Left ventricle myocardium inferior (tissue), 1 donor: ENCODE measurements at regions not wholly inside any gene's neighbourhood (a gene's known extent, or its start where the extent isn't known, plus 50 kb on each side); places are given as distances from the start of the nearest gene placed in this dataset.
"Not testable (repeated sequence)": the region's sequence is repeated elsewhere in the genome, so short reads cannot be mapped to it uniquely, and the experiment has no call there.

Source experiments
- DNase-seq: peaks from one replicate; pipeline ENCODE4 v3.0.0-alpha.2; 2020
- H3K27ac ChIP-seq: fragments of 200-600 bp; replicated peaks from 2 replicates; pipeline ENCODE4 v1.8.0; 2021
- H3K27me3 ChIP-seq: fragments of 200-600 bp; 2 replicates; pipeline ENCODE4 v1.8.0; 2021; ENCODE audit warnings: low read depth
- H3K36me3 ChIP-seq: fragments of 200-600 bp; 2 replicates; pipeline ENCODE4 v1.8.0; 2021
- H3K4me1 ChIP-seq: fragments of 200-600 bp; 2 replicates; pipeline ENCODE4 v1.8.0; 2021
- H3K4me3 ChIP-seq: fragments of 200-600 bp; 2 replicates; pipeline ENCODE4 v1.8.0; 2021; ENCODE audit warnings: mild to moderate bottlenecking, moderate library complexity
- H3K9me3 ChIP-seq: fragments of 200-600 bp; replicated peaks from 2 replicates; pipeline ENCODE4 v1.8.0; 2021
- intact Hi-C: fragments of 100-400 bp; cut with micrococcal nuclease; formaldehyde crosslinking; loops from one replicate; pipeline ENCODE4 v1.11.0; 2022
- TF ChIP-seq, protein P1 (sequence below): fragments of 200-600 bp; IDR thresholded peaks from 2 replicates; pipeline ENCODE4 v1.8.0; 2021; ENCODE audit warnings: antibody characterized with exemption, mild to moderate bottlenecking, borderline replicate concordance
- donor health status: DM: no; HTN: yes; CAD: no; lungs with severe emphysema.

DNA sequence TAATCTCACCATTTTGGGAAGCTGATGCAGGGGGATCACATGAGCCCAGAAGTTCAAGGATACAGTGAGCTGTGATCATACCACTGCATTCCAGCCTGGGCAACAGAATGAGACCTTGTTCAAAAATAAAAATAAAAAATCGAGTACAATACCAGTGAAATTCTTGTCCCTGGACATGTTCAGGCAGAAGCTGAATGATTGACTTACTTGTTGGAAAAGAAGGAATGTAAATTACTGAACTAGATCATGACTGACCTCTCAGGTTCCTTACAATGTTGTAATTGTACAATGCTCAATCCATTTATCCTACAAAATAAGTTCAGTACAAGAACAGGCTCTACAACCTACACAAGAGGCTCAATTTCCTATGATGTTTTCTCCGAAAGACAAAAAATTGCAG lies 1010.4 kb downstream of the TLE1 start:
- intact Hi-C loops: no loop called here
- Histone ChIP-seq H3K4me3 (no peak overlapping the region), H3K4me1 (no peaks in the 10 kb centered on the region), H3K36me3 (no peaks in the 10 kb centered on the region), H3K27me3 (no peaks in the 10 kb centered on the region), H3K9me3 (no peaks in the 10 kb centered on the region), H3K27ac (no peak overlapping the region)
- no peak for DNase-seq
- TF ChIP-seq, protein P1, sequence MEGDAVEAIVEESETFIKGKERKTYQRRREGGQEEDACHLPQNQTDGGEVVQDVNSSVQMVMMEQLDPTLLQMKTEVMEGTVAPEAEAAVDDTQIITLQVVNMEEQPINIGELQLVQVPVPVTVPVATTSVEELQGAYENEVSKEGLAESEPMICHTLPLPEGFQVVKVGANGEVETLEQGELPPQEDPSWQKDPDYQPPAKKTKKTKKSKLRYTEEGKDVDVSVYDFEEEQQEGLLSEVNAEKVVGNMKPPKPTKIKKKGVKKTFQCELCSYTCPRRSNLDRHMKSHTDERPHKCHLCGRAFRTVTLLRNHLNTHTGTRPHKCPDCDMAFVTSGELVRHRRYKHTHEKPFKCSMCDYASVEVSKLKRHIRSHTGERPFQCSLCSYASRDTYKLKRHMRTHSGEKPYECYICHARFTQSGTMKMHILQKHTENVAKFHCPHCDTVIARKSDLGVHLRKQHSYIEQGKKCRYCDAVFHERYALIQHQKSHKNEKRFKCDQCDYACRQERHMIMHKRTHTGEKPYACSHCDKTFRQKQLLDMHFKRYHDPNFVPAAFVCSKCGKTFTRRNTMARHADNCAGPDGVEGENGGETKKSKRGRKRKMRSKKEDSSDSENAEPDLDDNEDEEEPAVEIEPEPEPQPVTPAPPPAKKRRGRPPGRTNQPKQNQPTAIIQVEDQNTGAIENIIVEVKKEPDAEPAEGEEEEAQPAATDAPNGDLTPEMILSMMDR: no peak

DNA sequence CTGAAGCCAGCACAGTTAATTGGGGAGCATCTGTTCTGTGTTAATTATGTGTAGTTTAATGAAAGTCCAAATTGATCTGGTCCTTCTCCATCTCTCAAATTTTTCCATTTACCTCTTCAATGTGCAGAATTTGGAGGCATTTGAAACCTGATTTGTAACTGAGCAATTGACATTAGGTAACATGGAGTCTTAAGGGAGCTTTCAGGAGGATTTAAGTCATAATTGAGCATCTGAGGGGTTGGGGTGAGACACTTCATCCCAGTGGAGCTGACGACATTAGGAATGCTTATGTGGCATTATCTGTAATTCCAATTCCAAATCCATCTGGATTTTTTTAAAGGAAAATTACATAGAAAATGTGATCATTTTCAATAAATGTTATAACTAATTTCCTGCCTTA lies 1015.9 kb downstream of the TLE1 start:
- no peak overlapping the region for H3K4me3 ChIP-seq
- no peak overlapping the region for H3K27ac ChIP-seq
- H3K36me3 ChIP-seq: no peaks in the 10 kb centered on the region
- H3K4me1 ChIP-seq: no peaks in the 10 kb centered on the region
- no peak for DNase-seq
- intact Hi-C loops: no loop called here
- TF ChIP-seq, protein P1: no peak
- no peaks in the 10 kb centered on the region for H3K27me3 ChIP-seq
- peaks cover 24% of the 10 kb centered on the region for H3K9me3 ChIP-seq

DNA sequence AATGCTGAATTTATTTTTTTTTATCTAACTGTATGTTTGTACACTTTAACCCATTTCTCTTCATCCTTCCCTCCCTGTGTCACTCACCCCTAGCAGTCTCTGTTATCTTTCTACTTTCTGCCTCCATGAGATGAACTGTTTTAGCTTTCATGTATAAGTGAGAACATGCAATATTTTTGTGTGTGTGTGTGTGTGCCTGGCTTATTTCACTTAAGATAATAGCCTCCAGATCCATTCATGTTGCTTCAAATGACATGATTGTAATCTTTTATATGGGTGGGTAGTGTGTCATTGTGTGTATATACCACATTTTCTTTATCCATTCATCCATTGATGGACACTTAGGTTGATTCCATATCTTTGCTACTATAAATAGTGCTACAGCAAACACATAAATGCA lies 1023.9 kb downstream of the TLE1 start:
- no peaks in the 10 kb centered on the region for H3K4me1 ChIP-seq
- peaks cover 25% of the 10 kb centered on the region for H3K9me3 ChIP-seq
- no peak overlapping the region for H3K27ac ChIP-seq
- TF ChIP-seq, protein P1: no peak
- H3K27me3 ChIP-seq: no peaks in the 10 kb centered on the region
- intact Hi-C loops: no loop called here
- no peaks in the 10 kb centered on the region for H3K36me3 ChIP-seq
- no peak for DNase-seq
- no peak overlapping the region for H3K4me3 ChIP-seq

DNA sequence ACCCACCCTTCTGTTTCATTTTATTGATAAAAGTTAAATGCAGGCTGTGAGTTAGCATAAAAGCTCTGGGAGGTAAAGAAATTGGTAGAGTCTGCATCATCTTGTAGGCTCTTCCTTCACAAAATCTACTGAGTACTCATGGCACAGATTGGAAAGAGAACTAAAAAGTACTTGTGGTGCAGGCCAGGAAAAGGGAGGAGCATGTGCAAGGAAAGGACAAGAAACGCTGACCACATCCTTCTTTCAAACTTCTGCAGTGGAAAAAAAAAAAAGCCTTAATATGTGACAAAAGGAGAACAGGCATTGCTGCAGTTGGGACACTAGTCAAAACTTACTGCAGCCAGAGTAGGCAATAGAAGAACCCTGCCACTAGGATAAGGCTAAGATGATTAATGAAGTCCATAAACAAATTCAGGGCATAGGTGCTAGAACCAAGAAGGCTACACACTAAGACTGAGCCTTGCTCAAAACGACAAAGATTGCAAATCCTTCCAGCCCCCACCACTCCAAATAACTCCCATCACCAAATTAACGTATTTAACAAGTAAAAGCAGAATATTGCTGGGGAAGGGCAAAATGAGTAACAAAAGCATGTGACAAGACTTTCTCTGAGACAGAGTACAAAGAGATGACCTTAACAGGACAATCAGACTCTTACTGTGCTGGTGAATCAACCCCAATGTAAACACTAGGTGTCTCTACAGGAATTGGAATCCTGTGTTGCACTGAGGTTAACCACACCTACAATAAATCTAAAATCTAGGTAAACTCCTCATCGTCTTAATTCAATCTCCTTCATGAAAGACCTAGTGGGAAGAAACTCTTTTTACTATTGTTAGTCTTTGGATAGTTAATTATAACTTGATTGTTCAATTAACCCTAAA lies 1024.8 kb downstream of the TLE1 start:
- Histone ChIP-seq H3K4me1 (no peaks in the 10 kb centered on the region), H3K4me3 (no peak overlapping the region), H3K27ac (no peak overlapping the region), H3K27me3 (no peaks in the 10 kb centered on the region), H3K36me3 (no peaks in the 10 kb centered on the region), H3K9me3 (peaks cover 16% of the 10 kb centered on the region)
- TF ChIP-seq, protein P1: no peak
- no peak for DNase-seq
- intact Hi-C loops: no loop called here

DNA sequence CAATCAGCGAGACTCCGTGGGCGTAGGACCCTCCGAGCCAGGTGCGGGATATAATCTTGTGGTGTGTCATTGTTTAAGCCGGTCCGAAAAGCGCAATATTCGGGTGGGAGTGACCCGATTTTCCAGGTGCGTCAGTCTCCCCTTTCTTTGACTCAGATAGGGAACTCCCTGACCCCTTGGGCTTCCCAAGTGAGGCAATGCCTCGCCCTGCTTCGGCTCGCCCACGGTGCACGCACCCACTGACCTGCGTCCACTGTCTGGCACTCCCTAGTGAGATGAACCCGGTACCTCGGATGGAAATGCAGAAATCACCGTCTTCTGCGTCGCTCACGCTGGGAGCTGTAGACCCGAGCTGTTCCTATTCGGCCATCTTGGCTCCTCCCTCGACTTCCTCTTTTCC lies 1029.6 kb downstream of the TLE1 start:
- DNase-seq, intact Hi-C loops, H3K9me3 ChIP-seq, H3K36me3 ChIP-seq, H3K27ac ChIP-seq, H3K4me1 ChIP-seq, H3K27me3 ChIP-seq, H3K4me3 ChIP-seq: not testable (repeated sequence)

DNA sequence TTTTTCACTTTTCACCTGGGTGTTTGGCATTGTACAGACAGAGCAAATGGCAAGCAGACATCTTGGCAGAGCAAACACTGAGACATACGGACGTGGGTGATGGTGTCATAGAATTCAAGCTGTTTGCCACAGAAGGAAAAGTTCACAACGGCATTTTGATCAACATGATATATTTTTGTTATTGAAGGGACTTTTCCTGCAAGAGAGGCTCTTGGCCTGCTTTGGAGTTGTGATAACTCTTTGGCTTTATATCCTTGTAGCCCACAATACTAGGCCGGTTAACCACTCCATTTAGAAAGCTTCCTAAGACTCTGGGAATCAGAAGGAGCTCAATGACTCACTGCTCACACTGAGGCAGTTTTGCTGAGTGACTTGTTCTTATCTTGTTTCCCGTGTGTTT lies 1038.3 kb downstream of the TLE1 start:
- Histone ChIP-seq H3K27ac (peak overlapping the region; percentile 20), H3K27me3 (no peaks in the 10 kb centered on the region), H3K36me3 (no peaks in the 10 kb centered on the region), H3K9me3 (peaks cover 8% of the 10 kb centered on the region), H3K4me1 (no peaks in the 10 kb centered on the region), H3K4me3 (no peak overlapping the region)
- intact Hi-C loops: no loop called here
- DNase-seq: no peak
- TF ChIP-seq, protein P1: no peak
